ENCODE measurements at regions not wholly inside any gene's neighbourhood (a gene's known extent, or its start where the extent isn't known, plus 50 kb on each side); places are given as distances from the start of the nearest gene placed in this dataset.

- H3K4me2 ChIP-seq (ENCODE audit: insufficient read depth in 1 of 2, low read depth in 2 of 2, low read length in 2 of 2) = no peak overlapping the region
- peaks cover 2% of the 10 kb centered on the region; the same call in 1 of the 2 replicates for H3K23me2 ChIP-seq (ENCODE audit: low read depth, low read length)
- no peak overlapping the region for H4K91ac ChIP-seq (replicated peaks; ENCODE audit: insufficient read length, low read length)
- no peak overlapping the region for H2BK12ac ChIP-seq (ENCODE audit: low read depth, low read length)
- H4K5ac ChIP-seq (ENCODE audit: insufficient read length, low read depth, low read length) = no peak overlapping the region
- WGBS, 2 experiments (ENCODE audit: extremely low coverage in 1 of 2, insufficient coverage in 1 of 2, insufficient read length in 1 of 2, insufficient replicate concordance in 2 of 2, low coverage in 1 of 2, low lambda C conversion rate in 2 of 2, missing lambda C conversion rate in 1 of 2) = 89% methylated on average over 2 of the region's 2 CpGs; no CpG with 5 or more reads in 1 of the 2 experiments
- FAIRE-seq (no peak), DNase-seq (ENCODE audit: low read depth in 1 of 2, low spot score in 2 of 2) (no peak)
- no peak overlapping the region for H2BK120ac ChIP-seq (replicated peaks; ENCODE audit: low read depth, low read length)
- no peak overlapping the region for H3K14ac ChIP-seq (ENCODE audit: insufficient read length)
- H3K79me2 ChIP-seq (ENCODE audit: control insufficient read depth in 1 of 2, insufficient read depth in 2 of 2, low read length in 2 of 2) = no peaks in the 10 kb centered on the region
- no peak overlapping the region for H2AFZ ChIP-seq (ENCODE audit: low read length)
- no peaks in the 10 kb centered on the region for H3K4me1 ChIP-seq (replicated peaks in 1 of 4; ENCODE audit: control insufficient read depth in 3 of 4, insufficient read depth in 4 of 4, low read length in 3 of 4)
- no peak overlapping the region for H3K9ac ChIP-seq (replicated peaks in 1 of 4; ENCODE audit: extremely low read depth in 1 of 4, low read depth in 3 of 4, low read length in 3 of 4)
- no peak overlapping the region for H3K4ac ChIP-seq (replicated peaks; ENCODE audit: insufficient read length, low read depth, low read length)
- H3K18ac ChIP-seq (ENCODE audit: extremely low read depth, low read length) = no peak overlapping the region
- no peaks in the 10 kb centered on the region; a peak in 1 of 7 replicates for H3K27me3 ChIP-seq (replicated peaks in 1 of 4; ENCODE audit: control insufficient read depth in 3 of 4, extremely low read depth in 1 of 4, insufficient read depth in 3 of 4, low read length in 3 of 4)
- H2AK5ac ChIP-seq (ENCODE audit: low read depth, low read length) = no peak overlapping the region
- CTCF ChIA-PET (ENCODE audit: partially characterized antibody) = interaction anchor here (0.6 to 0.9 kb wide), 2 partner anchors 46 to 226 kb away, joined by 3 to 4 read pairs; no protein-coding TSS in a partner anchor
- no peaks in the 10 kb centered on the region for H4K20me1 ChIP-seq (replicated peaks in 1 of 2; ENCODE audit: control insufficient read depth in 1 of 2, insufficient read depth in 2 of 2, low read length in 2 of 2)
- H2BK15ac ChIP-seq (ENCODE audit: low read length) = no peak overlapping the region
- H3K4me3 ChIP-seq (ENCODE audit: extremely low read depth in 1 of 4, insufficient read depth in 2 of 4, low read depth in 3 of 4, low read length in 4 of 4) = no peak overlapping the region
- H2BK20ac ChIP-seq (ENCODE audit: low read length) = no peak overlapping the region
- H2BK5ac ChIP-seq (ENCODE audit: low read depth, low read length) = no peak overlapping the region
- no peak overlapping the region for H3K56ac ChIP-seq (replicated peaks; ENCODE audit: insufficient read length, low read depth, low read length)
- no peak overlapping the region for H3K27ac ChIP-seq (ENCODE audit: low read depth, low read length)
- H4K8ac ChIP-seq (ENCODE audit: extremely low read depth, insufficient read depth, low read length) = no peak overlapping the region
- no peaks in the 10 kb centered on the region for H3K9me3 ChIP-seq (ENCODE audit: insufficient read depth in 2 of 2, low read depth in 1 of 2, low read length in 1 of 2)
- H3K36me3 ChIP-seq (ENCODE audit: control insufficient read depth in 2 of 4, insufficient read depth in 4 of 4, low read length in 3 of 4) = no peaks in the 10 kb centered on the region
- H3K23ac ChIP-seq (ENCODE audit: insufficient read length) = no peak overlapping the region
- POLR2A ChIA-PET (ENCODE audit: partially characterized antibody) = interaction anchor here (0.6 to 0.7 kb wide), 2 partner anchors 47 to 510 kb away, joined by 3 read pairs; no protein-coding TSS in a partner anchor
- no peaks in the 10 kb centered on the region for H3K79me1 ChIP-seq (ENCODE audit: low read depth, low read length)
- TF ChIP-seq NRF1 (IDR thresholded peaks at IDR 0.05; ENCODE audit: low read depth, low read length) = no peak
- no peak for TF ChIP-seq CTCF (IDR thresholded peaks at IDR 0.05; ENCODE audit: control extremely low read depth in 1 of 3, insufficient read depth in 1 of 3, low read depth in 1 of 3, low read length in 3 of 3)
- TF ChIP-seq SP1 (IDR thresholded peaks at IDR 0.05; ENCODE audit: low read depth, low read length) = no peak
- no peak for TF ChIP-seq CHD1 (IDR thresholded peaks at IDR 0.05; ENCODE audit: low read depth, low read length)
- TF ChIP-seq BRCA1 (IDR thresholded peaks at IDR 0.05; ENCODE audit: low read depth, low read length) = no peak
- TF ChIP-seq SRF (IDR thresholded peaks at IDR 0.05; ENCODE audit: low read depth, low read length) = no peak
- no peak for TF ChIP-seq POLR2A (IDR thresholded peaks at IDR 0.05; ENCODE audit: control extremely low read depth in 1 of 2, low read depth in 2 of 2, low read length in 2 of 2)
- TF ChIP-seq MAX (IDR thresholded peaks at IDR 0.05) = no peak
- no peak for TF ChIP-seq CREB1 (IDR thresholded peaks at IDR 0.05)
- no peak for TF ChIP-seq KDM1A (IDR thresholded peaks at IDR 0.05; ENCODE audit: borderline replicate concordance, low read length)
- TF ChIP-seq USF2 (IDR thresholded peaks at IDR 0.05; ENCODE audit: low read length) = no peak
- TF ChIP-seq PHF8 (conservative IDR thresholded peaks at IDR 0.05; ENCODE audit: low read depth, low read length) = no peak
These were observed 389.5 kb upstream of the MAP3K7 start for GRCh38 chr6:90976341-90976740.

Data from H1 (cell line).